ENCODE measurements at regions not wholly inside any gene's neighbourhood (a gene's known extent, or its start where the extent isn't known, plus 50 kb on each side); places are given as distances from the start of the nearest gene placed in this dataset.

GRCh38 chr5:74112372-74113195 lies 486.6 kb downstream of the ARHGEF28 start:
- no peak for DNase-seq
- TF ChIP-seq CTCF (IDR thresholded peaks at IDR 0.05; ENCODE audit: borderline replicate concordance, extremely low read depth, low read length, poor library complexity, severe bottlenecking) (no peak), EZH2 (IDR thresholded peaks at IDR 0.05; ENCODE audit: borderline replicate concordance, low read depth, low read length, severe bottlenecking) (no peak)
- no peaks in the 10 kb centered on the region for H3K36me3 ChIP-seq (ENCODE audit: insufficient read depth, low read length)
- H3K27ac ChIP-seq (ENCODE audit: low read length): no peak overlapping the region
- no peak for ATAC-seq (ENCODE audit: insufficient read depth, low read depth)
- H3K9me3 ChIP-seq (ENCODE audit: insufficient read depth, low read length, severe bottlenecking): no peaks in the 10 kb centered on the region
- H3K4me2 ChIP-seq (ENCODE audit: insufficient read depth, low read length): no peak overlapping the region
- H3K4me1 ChIP-seq (ENCODE audit: insufficient read depth, low read length): no peaks in the 10 kb centered on the region
- H4K20me1 ChIP-seq (ENCODE audit: insufficient read depth, low read length): no peaks in the 10 kb centered on the region
- H3K4me3 ChIP-seq (ENCODE audit: low read depth in 1 of 2, low read length in 2 of 2): no peak overlapping the region
- H3K9ac ChIP-seq (ENCODE audit: low read depth, low read length): no peak overlapping the region
- peaks cover 4% of the 10 kb centered on the region for H3K27me3 ChIP-seq (ENCODE audit: insufficient read depth, low read length, poor library complexity)
- H3K79me2 ChIP-seq (ENCODE audit: insufficient read depth, low read length): no peaks in the 10 kb centered on the region
- no peak overlapping the region for H2AFZ ChIP-seq (ENCODE audit: low read depth, low read length)

GRCh38 chr5:74111764-74112163 lies 485.8 kb downstream of the ARHGEF28 start:
- Histone ChIP-seq H3K27ac (ENCODE audit: low read length) (no peak overlapping the region), H3K4me1 (ENCODE audit: insufficient read depth, low read length) (no peaks in the 10 kb centered on the region), H3K4me3 (ENCODE audit: low read depth in 1 of 2, low read length in 2 of 2) (no peak overlapping the region), H2AFZ (ENCODE audit: low read depth, low read length) (no peak overlapping the region), H3K9me3 (ENCODE audit: insufficient read depth, low read length, severe bottlenecking) (no peaks in the 10 kb centered on the region), H3K4me2 (ENCODE audit: insufficient read depth, low read length) (no peak overlapping the region), H4K20me1 (ENCODE audit: insufficient read depth, low read length) (no peaks in the 10 kb centered on the region), H3K79me2 (ENCODE audit: insufficient read depth, low read length) (no peaks in the 10 kb centered on the region), H3K36me3 (ENCODE audit: insufficient read depth, low read length) (no peaks in the 10 kb centered on the region), H3K27me3 (ENCODE audit: insufficient read depth, low read length, poor library complexity) (peaks cover 4% of the 10 kb centered on the region), H3K9ac (ENCODE audit: low read depth, low read length) (no peak overlapping the region)
- ATAC-seq (ENCODE audit: insufficient read depth, low read depth) (no peak), DNase-seq (no peak)
- TF ChIP-seq EZH2 (IDR thresholded peaks at IDR 0.05; ENCODE audit: borderline replicate concordance, low read depth, low read length, severe bottlenecking): no peak

GRCh38 chr5:74109344-74109743 lies 483.3 kb downstream of the ARHGEF28 start:
- no peak overlapping the region for H3K4me3 ChIP-seq (ENCODE audit: low read depth in 1 of 2, low read length in 2 of 2)
- no peak overlapping the region for H3K27ac ChIP-seq (ENCODE audit: low read length)
- no peaks in the 10 kb centered on the region for H3K36me3 ChIP-seq (ENCODE audit: insufficient read depth, low read length)
- DNase-seq (no peak), ATAC-seq (ENCODE audit: insufficient read depth, low read depth) (no peak)
- no peaks in the 10 kb centered on the region for H3K4me1 ChIP-seq (ENCODE audit: insufficient read depth, low read length)
- H2AFZ ChIP-seq (ENCODE audit: low read depth, low read length): no peak overlapping the region
- H3K4me2 ChIP-seq (ENCODE audit: insufficient read depth, low read length): no peak overlapping the region
- H3K9ac ChIP-seq (ENCODE audit: low read depth, low read length): no peak overlapping the region
- peaks cover 4% of the 10 kb centered on the region for H3K27me3 ChIP-seq (ENCODE audit: insufficient read depth, low read length, poor library complexity)
- no peaks in the 10 kb centered on the region for H3K9me3 ChIP-seq (ENCODE audit: insufficient read depth, low read length, severe bottlenecking)
- TF ChIP-seq EZH2 (IDR thresholded peaks at IDR 0.05; ENCODE audit: borderline replicate concordance, low read depth, low read length, severe bottlenecking): no peak
- no peak for TF ChIP-seq CTCF (IDR thresholded peaks at IDR 0.05; ENCODE audit: borderline replicate concordance, extremely low read depth, low read length, poor library complexity, severe bottlenecking)
- no peaks in the 10 kb centered on the region for H3K79me2 ChIP-seq (ENCODE audit: insufficient read depth, low read length)
- no peaks in the 10 kb centered on the region for H4K20me1 ChIP-seq (ENCODE audit: insufficient read depth, low read length)

GRCh38 chr5:74107899-74108298 lies 481.9 kb downstream of the ARHGEF28 start:
- no peak overlapping the region for H3K4me2 ChIP-seq (ENCODE audit: insufficient read depth, low read length)
- H3K27me3 ChIP-seq (ENCODE audit: insufficient read depth, low read length, poor library complexity): peaks cover 4% of the 10 kb centered on the region
- H3K27ac ChIP-seq (ENCODE audit: low read length): no peak overlapping the region
- H3K4me3 ChIP-seq (ENCODE audit: low read depth in 1 of 2, low read length in 2 of 2): no peak overlapping the region
- no peaks in the 10 kb centered on the region for H3K79me2 ChIP-seq (ENCODE audit: insufficient read depth, low read length)
- ATAC-seq (ENCODE audit: insufficient read depth, low read depth): no peak
- H4K20me1 ChIP-seq (ENCODE audit: insufficient read depth, low read length): no peaks in the 10 kb centered on the region
- no peaks in the 10 kb centered on the region for H3K9me3 ChIP-seq (ENCODE audit: insufficient read depth, low read length, severe bottlenecking)
- no peaks in the 10 kb centered on the region for H3K4me1 ChIP-seq (ENCODE audit: insufficient read depth, low read length)
- H3K9ac ChIP-seq (ENCODE audit: low read depth, low read length): no peak overlapping the region
- H2AFZ ChIP-seq (ENCODE audit: low read depth, low read length): no peak overlapping the region
- TF ChIP-seq CTCF (IDR thresholded peaks at IDR 0.05; ENCODE audit: borderline replicate concordance, extremely low read depth, low read length, poor library complexity, severe bottlenecking): no peak
- no peak for TF ChIP-seq EZH2 (IDR thresholded peaks at IDR 0.05; ENCODE audit: borderline replicate concordance, low read depth, low read length, severe bottlenecking)
- no peaks in the 10 kb centered on the region for H3K36me3 ChIP-seq (ENCODE audit: insufficient read depth, low read length)
- DNase-seq: no peak
